Uterus (tissue), 3 donors: ENCODE measurements at regions not wholly inside any gene's neighbourhood (a gene's known extent, or its start where the extent isn't known, plus 50 kb on each side); places are given as distances from the start of the nearest gene placed in this dataset.

Source experiments
- DNase-seq, 2 donors: peaks; one replicate each; pipeline ENCODE4 v3.0.0-alpha.2; 2019 to 2020
- H3K27ac ChIP-seq, 2 donors: fragments of 200-600 bp; sonication (generic); 1 replicate in 1 of 2; 2 replicates in 1 of 2; pipeline ENCODE4 v1.5.1; 2016 to 2018
- H3K27me3 ChIP-seq, 2 donors: fragments of 200-600 bp; sonication (generic); one replicate each; pipeline ENCODE4 v1.5.1; 2018 to 2019; ENCODE audit warnings: control low read depth in 1 of 2
- H3K36me3 ChIP-seq, 2 donors: fragments of 200-600 bp; sonication (generic); one replicate each; pipeline ENCODE4 v1.5.1; 2019; ENCODE audit warnings: control low read depth in 1 of 2
- H3K4me1 ChIP-seq, 2 donors: fragments of 200-600 bp; sonication (generic); one replicate each; pipeline ENCODE4 v1.5.1; 2018 to 2019; ENCODE audit warnings: control low read depth in 1 of 2
- H3K4me3 ChIP-seq, 2 donors: fragments of 200-600 bp; sonication (generic); 1 replicate in 1 of 2; 2 replicates in 1 of 2; pipeline ENCODE4 v1.5.1; 2018 to 2019; ENCODE audit warnings: mild to moderate bottlenecking in 1 of 2
- H3K9me3 ChIP-seq, 2 donors: fragments of 200-600 bp; sonication (generic); one replicate each; pipeline ENCODE4 v1.5.1; 2019; ENCODE audit warnings: control low read depth in 1 of 2
- POLR2A ChIP-seq, 2 donors: fragments of 450-650 bp; IDR thresholded peaks; one replicate each; pipeline ENCODE4 v1.6.1; 2016; ENCODE audit warnings: antibody characterized with exemption in 2 of 2, mild to moderate bottlenecking in 1 of 2, moderate library complexity in 1 of 2
- intact Hi-C: fragments of 100-400 bp; cut with DNase I; formaldehyde crosslinking; loops from one replicate; pipeline ENCODE4 v1.15.1; 2023; ENCODE audit warnings: low total_unique reads
- TF ChIP-seq, protein P1 (sequence below), 4 experiments: fragments of 200-600 bp in 2 of 4; fragments of 450-650 bp in 2 of 4; sonication (generic) in 2 of 4; IDR thresholded peaks; one replicate each; pipeline ENCODE4 v1.5.1; 2016 to 2019; ENCODE audit warnings: antibody characterized with exemption in 4 of 4, mild to moderate bottlenecking in 2 of 4, moderate library complexity in 1 of 4
- donor health status: DM: yes; HTN: yes; CAD: no.

- Histone ChIP-seq H3K27ac (no peak overlapping the region), H3K27me3 (no peaks in the 10 kb centered on the region), H3K4me1 (no peaks in the 10 kb centered on the region), H3K36me3 (no peaks in the 10 kb centered on the region), H3K4me3 (no peak overlapping the region), H3K9me3 (no peaks in the 10 kb centered on the region)
- TF ChIP-seq, protein P1, sequence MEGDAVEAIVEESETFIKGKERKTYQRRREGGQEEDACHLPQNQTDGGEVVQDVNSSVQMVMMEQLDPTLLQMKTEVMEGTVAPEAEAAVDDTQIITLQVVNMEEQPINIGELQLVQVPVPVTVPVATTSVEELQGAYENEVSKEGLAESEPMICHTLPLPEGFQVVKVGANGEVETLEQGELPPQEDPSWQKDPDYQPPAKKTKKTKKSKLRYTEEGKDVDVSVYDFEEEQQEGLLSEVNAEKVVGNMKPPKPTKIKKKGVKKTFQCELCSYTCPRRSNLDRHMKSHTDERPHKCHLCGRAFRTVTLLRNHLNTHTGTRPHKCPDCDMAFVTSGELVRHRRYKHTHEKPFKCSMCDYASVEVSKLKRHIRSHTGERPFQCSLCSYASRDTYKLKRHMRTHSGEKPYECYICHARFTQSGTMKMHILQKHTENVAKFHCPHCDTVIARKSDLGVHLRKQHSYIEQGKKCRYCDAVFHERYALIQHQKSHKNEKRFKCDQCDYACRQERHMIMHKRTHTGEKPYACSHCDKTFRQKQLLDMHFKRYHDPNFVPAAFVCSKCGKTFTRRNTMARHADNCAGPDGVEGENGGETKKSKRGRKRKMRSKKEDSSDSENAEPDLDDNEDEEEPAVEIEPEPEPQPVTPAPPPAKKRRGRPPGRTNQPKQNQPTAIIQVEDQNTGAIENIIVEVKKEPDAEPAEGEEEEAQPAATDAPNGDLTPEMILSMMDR (IDR thresholded peaks at IDR 0.05) = no peak
- no peak for TF ChIP-seq POLR2A (IDR thresholded peaks at IDR 0.05)
- intact Hi-C loops = no loop called here
- DNase-seq = no peak
These were observed 372.4 kb upstream of the VWC2 start for GRCh38 chr7:49400891-49401550.

- no peak overlapping the region for H3K27ac ChIP-seq
- DNase-seq = no peak
- no peak overlapping the region for H3K4me3 ChIP-seq
- no peaks in the 10 kb centered on the region for H3K27me3 ChIP-seq
- no peaks in the 10 kb centered on the region for H3K4me1 ChIP-seq
- H3K36me3 ChIP-seq = no peaks in the 10 kb centered on the region
- intact Hi-C loops = no loop called here
- H3K9me3 ChIP-seq = no peaks in the 10 kb centered on the region
- TF ChIP-seq POLR2A (IDR thresholded peaks at IDR 0.05) = no peak
- TF ChIP-seq, protein P1 (IDR thresholded peaks at IDR 0.05) = no peak
These were observed 369.6 kb upstream of the VWC2 start for GRCh38 chr7:49403844-49404243.

GRCh38 chr7:49407205-49407604 is 366.2 kb upstream of the VWC2 start:
- Histone ChIP-seq H3K27me3 (no peaks in the 10 kb centered on the region), H3K36me3 (no peaks in the 10 kb centered on the region), H3K4me1 (no peaks in the 10 kb centered on the region), H3K4me3 (no peak overlapping the region), H3K9me3 (no peaks in the 10 kb centered on the region), H3K27ac (no peak overlapping the region)
- intact Hi-C loops = no loop called here
- TF ChIP-seq, protein P1 (IDR thresholded peaks at IDR 0.05) = no peak
- TF ChIP-seq POLR2A (IDR thresholded peaks at IDR 0.05) = no peak
- no peak for DNase-seq

GRCh38 chr7:49417034-49417433 is 356.4 kb upstream of the VWC2 start:
- intact Hi-C loops = no loop called here
- no peak for TF ChIP-seq POLR2A (IDR thresholded peaks at IDR 0.05)
- TF ChIP-seq, protein P1 (IDR thresholded peaks at IDR 0.05) = no peak

DNA sequence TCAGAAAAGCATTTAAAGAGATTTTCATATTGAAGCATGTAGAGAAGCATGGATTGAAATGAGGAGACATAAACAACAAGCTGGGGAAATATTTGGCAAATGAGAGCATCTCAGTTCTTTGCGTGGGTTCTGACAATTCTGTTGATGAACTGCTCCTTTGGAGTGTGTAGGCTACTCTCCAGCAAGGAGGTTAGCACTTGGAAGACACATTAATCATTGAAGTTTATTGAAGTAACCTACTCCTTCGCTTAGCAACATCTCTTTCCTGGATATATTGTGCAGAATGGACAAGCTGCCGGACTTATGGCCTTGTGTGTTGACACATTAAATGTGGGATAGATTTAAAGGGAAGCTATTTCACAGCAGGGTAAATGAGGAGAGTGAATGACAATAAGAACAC is 354.5 kb upstream of the VWC2 start:
- TF ChIP-seq POLR2A (IDR thresholded peaks at IDR 0.05) = no peak
- TF ChIP-seq, protein P1 (IDR thresholded peaks at IDR 0.05) = no peak
- no peaks in the 10 kb centered on the region for H3K27me3 ChIP-seq
- no peaks in the 10 kb centered on the region for H3K4me1 ChIP-seq
- H3K27ac ChIP-seq = no peak overlapping the region
- no peak for DNase-seq
- no peaks in the 10 kb centered on the region for H3K9me3 ChIP-seq
- H3K36me3 ChIP-seq = no peaks in the 10 kb centered on the region
- H3K4me3 ChIP-seq = no peak overlapping the region
- intact Hi-C loops = no loop called here

More at GRCh38 chr7:49417034-49417433, 356.4 kb upstream of the VWC2 start:
- Histone ChIP-seq H3K9me3 (no peaks in the 10 kb centered on the region), H3K27ac (no peak overlapping the region), H3K27me3 (no peaks in the 10 kb centered on the region), H3K4me1 (no peaks in the 10 kb centered on the region), H3K4me3 (no peak overlapping the region), H3K36me3 (no peaks in the 10 kb centered on the region)
- no peak for DNase-seq
